ENCODE measurements at regions not wholly inside any gene's neighbourhood (a gene's known extent, or its start where the extent isn't known, plus 50 kb on each side); places are given as distances from the start of the nearest gene placed in this dataset.

DNA sequence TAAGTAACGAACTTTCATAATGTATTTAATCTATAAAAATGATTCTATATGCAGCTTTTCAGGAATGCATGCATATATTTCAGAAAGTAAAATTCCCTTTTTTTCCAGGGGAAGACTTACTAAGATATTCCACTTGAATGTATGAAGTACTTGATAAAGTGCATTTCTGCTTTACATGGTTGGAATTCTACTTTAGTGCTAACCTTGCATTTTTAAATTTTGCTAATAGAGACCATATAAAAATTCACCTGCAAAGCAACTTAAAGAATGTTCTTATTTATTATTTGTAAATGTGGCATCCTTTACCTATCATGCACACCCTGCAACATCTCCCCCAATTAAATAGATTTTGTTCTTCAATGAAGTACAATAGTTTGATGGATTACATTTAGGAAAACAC is 392.8 kb downstream of the KCNJ2 start:
- H3K4me1 ChIP-seq, result peaks cover 6% of the 10 kb centered on the region
- DNase-seq (ENCODE audit: extremely low spot score in 2 of 2), result no peak

DNA sequence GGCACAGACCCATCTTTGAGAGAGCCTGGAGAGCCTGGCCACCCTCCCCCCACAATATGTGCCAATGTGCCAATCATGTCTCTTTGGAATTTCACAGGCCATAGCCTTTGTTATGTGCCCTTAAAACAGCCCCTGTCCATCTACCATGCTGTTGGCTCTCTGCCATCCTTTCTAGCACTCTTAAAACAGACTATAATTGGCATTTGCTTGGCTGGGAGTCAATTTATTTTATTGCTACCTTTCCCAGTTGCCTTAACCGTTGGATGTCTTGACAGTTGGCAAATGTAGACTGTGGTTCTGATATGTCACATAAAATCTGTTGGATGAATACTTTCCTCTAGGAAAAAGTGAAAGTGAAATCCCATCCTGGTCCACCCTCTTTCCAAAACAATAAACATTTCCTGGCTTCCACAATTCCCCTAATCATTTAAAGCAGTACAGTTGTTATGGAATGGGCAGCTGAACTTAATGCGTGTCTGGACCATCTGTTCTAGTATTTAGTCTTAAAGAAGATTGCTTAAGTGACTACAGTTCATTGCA is 394.0 kb downstream of the KCNJ2 start:
- intact Hi-C loops (cut with DNase I), result no loop called here

More for the DNA sequence above, 392.8 kb downstream of the KCNJ2 start:
- H3K27ac ChIP-seq, result no peak overlapping the region
- TF ChIP-seq POLR2A (IDR thresholded peaks at IDR 0.05), result no peak
- TF ChIP-seq, protein P1, sequence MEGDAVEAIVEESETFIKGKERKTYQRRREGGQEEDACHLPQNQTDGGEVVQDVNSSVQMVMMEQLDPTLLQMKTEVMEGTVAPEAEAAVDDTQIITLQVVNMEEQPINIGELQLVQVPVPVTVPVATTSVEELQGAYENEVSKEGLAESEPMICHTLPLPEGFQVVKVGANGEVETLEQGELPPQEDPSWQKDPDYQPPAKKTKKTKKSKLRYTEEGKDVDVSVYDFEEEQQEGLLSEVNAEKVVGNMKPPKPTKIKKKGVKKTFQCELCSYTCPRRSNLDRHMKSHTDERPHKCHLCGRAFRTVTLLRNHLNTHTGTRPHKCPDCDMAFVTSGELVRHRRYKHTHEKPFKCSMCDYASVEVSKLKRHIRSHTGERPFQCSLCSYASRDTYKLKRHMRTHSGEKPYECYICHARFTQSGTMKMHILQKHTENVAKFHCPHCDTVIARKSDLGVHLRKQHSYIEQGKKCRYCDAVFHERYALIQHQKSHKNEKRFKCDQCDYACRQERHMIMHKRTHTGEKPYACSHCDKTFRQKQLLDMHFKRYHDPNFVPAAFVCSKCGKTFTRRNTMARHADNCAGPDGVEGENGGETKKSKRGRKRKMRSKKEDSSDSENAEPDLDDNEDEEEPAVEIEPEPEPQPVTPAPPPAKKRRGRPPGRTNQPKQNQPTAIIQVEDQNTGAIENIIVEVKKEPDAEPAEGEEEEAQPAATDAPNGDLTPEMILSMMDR (IDR thresholded peaks at IDR 0.05), result no peak
- TF ChIP-seq POLR2AphosphoS5 (IDR thresholded peaks at IDR 0.05; ENCODE audit: insufficient read depth in 1 of 2, low read depth in 1 of 2), result no peak
- no peaks in the 10 kb centered on the region for H3K9me3 ChIP-seq
- intact Hi-C loops (cut with DNase I), result no loop called here
- H3K36me3 ChIP-seq, result no peaks in the 10 kb centered on the region
- no peak overlapping the region for H3K4me3 ChIP-seq
- H3K27me3 ChIP-seq, result no peaks in the 10 kb centered on the region

DNA sequence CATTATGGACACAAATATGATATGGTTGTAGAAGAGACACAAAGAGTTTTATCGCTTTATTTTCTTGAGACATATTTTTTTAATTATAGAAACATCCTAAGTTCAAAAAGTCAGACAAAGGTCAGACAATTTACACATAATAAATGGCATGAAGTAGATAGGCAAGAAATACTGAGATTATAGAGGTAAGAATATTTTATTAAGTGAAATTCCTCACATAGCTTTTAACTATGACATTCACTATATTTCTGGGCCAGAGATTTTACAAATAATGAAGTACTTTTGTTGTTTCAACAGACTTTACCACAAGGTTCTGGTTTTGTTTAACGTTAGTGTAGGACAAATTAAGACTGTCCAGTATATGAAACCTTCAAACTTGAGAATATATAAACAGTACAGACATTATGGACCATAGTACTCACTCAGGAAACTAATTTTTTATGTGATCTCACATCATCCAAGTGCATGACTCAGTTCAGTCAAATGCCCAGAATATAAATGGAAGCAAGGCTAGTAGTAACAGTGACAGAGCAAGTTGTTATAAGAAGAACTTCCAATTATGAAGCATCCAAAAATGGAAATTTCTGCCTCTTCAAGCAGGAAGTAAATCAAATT is 394.8 kb downstream of the KCNJ2 start:
- Histone ChIP-seq H3K4me1 (peaks cover 6% of the 10 kb centered on the region), H3K27me3 (no peaks in the 10 kb centered on the region), H3K36me3 (no peaks in the 10 kb centered on the region), H3K4me3 (no peak overlapping the region), H3K27ac (no peak overlapping the region), H3K9me3 (no peaks in the 10 kb centered on the region)
- TF ChIP-seq POLR2AphosphoS5 (IDR thresholded peaks at IDR 0.05; ENCODE audit: insufficient read depth in 1 of 2, low read depth in 1 of 2), result no peak
- TF ChIP-seq POLR2A (IDR thresholded peaks at IDR 0.05), result no peak
- TF ChIP-seq, protein P1 (IDR thresholded peaks at IDR 0.05), result no peak
- intact Hi-C loops (cut with DNase I), result no loop called here
- DNase-seq (ENCODE audit: extremely low spot score in 2 of 2), result no peak

More for the DNA sequence above, 394.0 kb downstream of the KCNJ2 start:
- Histone ChIP-seq H3K9me3 (no peaks in the 10 kb centered on the region), H3K4me3 (no peak overlapping the region), H3K36me3 (no peaks in the 10 kb centered on the region), H3K27me3 (no peaks in the 10 kb centered on the region), H3K27ac (no peak overlapping the region), H3K4me1 (peaks cover 6% of the 10 kb centered on the region)
- TF ChIP-seq POLR2A (IDR thresholded peaks at IDR 0.05) (no peak), POLR2AphosphoS5 (IDR thresholded peaks at IDR 0.05; ENCODE audit: insufficient read depth in 1 of 2, low read depth in 1 of 2) (no peak)
- TF ChIP-seq, protein P1 (IDR thresholded peaks at IDR 0.05), result no peak
- no peak for DNase-seq (ENCODE audit: extremely low spot score in 2 of 2)

DNA sequence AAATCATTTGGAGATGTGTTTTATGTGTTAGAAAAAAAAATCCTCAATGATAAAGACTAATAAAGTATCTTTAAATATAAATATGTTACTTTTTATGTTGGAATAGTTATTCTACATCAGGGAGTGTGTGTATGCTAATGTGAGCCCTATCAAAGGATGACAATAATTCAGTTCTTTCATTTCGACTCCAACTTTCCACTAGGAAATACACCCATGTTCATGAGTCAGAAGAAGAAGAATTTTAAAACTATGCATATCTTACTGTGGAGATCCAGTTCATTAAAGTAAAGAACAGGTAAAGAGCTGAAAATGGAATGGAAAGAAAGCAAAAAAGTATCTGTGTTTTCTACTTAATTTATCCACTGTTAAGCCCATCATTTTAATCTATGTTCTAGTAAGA is 399.8 kb downstream of the KCNJ2 start:
- Histone ChIP-seq H3K27ac (no peak overlapping the region), H3K36me3 (no peaks in the 10 kb centered on the region), H3K9me3 (no peaks in the 10 kb centered on the region), H3K27me3 (no peaks in the 10 kb centered on the region), H3K4me1 (no peaks in the 10 kb centered on the region), H3K4me3 (no peak overlapping the region)
- intact Hi-C loops (cut with DNase I), result no loop called here
- DNase-seq (ENCODE audit: extremely low spot score in 2 of 2), result no peak
- TF ChIP-seq, protein P1 (IDR thresholded peaks at IDR 0.05), result no peak
- no peak for TF ChIP-seq POLR2A (IDR thresholded peaks at IDR 0.05)
- no peak for TF ChIP-seq POLR2AphosphoS5 (IDR thresholded peaks at IDR 0.05; ENCODE audit: insufficient read depth in 1 of 2, low read depth in 1 of 2)

DNA sequence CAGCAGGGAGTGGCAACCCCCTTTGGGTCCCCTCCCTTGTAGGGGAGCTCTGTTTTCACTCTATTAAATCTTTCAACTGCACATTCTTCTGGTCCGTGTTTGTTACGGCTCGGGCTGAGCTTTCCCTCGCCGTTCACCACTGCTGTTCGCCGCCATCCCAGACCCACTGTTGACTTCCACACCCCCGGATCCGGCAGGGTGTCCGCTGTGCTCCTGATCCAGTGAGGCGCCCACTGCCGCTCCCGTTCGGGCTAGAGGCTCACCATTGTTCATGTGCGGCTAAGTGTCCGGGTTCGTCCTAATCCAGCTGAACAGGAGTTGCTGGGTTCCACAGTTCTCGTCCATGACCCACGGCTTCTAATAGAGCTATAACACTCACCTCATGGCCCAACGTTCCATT is 408.1 kb downstream of the KCNJ2 start:
- Histone ChIP-seq H3K27me3 (no peaks in the 10 kb centered on the region), H3K36me3 (no peaks in the 10 kb centered on the region), H3K4me3 (no peak overlapping the region), H3K27ac (no peak overlapping the region), H3K9me3 (no peaks in the 10 kb centered on the region), H3K4me1 (no peaks in the 10 kb centered on the region)
- TF ChIP-seq POLR2AphosphoS5 (IDR thresholded peaks at IDR 0.05; ENCODE audit: insufficient read depth in 1 of 2, low read depth in 1 of 2) (no peak), POLR2A (IDR thresholded peaks at IDR 0.05) (no peak)
- TF ChIP-seq, protein P1 (IDR thresholded peaks at IDR 0.05), result no peak
- DNase-seq (ENCODE audit: extremely low spot score in 2 of 2), result no peak
- intact Hi-C loops (cut with DNase I), result no loop called here

Data from vagina (tissue), 2 donors.